MM.1S (cell line): ENCODE measurements at regions not wholly inside any gene's neighbourhood (a gene's known extent, or its start where the extent isn't known, plus 50 kb on each side); places are given as distances from the start of the nearest gene placed in this dataset.
"Not testable (repeated sequence)": the region's sequence is repeated elsewhere in the genome, so short reads cannot be mapped to it uniquely, and the experiment has no call there.

Experiments
- CTCF ChIP-seq: fragments of 300-600 bp; sonication (generic); IDR thresholded peaks from 2 replicates; pipeline ENCODE4 v1.5.1; 2016; ENCODE audit warnings: antibody characterized with exemption, low read length, mixed read lengths
- EZH2 ChIP-seq: fragments of 300-600 bp; sonication (generic); optimal IDR thresholded peaks from 2 replicates; pipeline ENCODE3; 2017; ENCODE audit warnings: low read depth, mild to moderate bottlenecking, antibody characterized with exemption, low read length, mixed read lengths
- EZH2phosphoT487 ChIP-seq: fragments of 300-600 bp; sonication (generic); IDR thresholded peaks from 2 replicates; pipeline ENCODE4 v1.6.1; 2018; ENCODE audit warnings: antibody characterized with exemption, low read length

- TF ChIP-seq CTCF, EZH2phosphoT487, EZH2: not testable (repeated sequence)
Measured at GRCh38 chr15:21062619-21063163, 196.6 kb upstream of the POTEB2 start.
